ENCODE measurements at regions not wholly inside any gene's neighbourhood (a gene's known extent, or its start where the extent isn't known, plus 50 kb on each side); places are given as distances from the start of the nearest gene placed in this dataset.

DNA sequence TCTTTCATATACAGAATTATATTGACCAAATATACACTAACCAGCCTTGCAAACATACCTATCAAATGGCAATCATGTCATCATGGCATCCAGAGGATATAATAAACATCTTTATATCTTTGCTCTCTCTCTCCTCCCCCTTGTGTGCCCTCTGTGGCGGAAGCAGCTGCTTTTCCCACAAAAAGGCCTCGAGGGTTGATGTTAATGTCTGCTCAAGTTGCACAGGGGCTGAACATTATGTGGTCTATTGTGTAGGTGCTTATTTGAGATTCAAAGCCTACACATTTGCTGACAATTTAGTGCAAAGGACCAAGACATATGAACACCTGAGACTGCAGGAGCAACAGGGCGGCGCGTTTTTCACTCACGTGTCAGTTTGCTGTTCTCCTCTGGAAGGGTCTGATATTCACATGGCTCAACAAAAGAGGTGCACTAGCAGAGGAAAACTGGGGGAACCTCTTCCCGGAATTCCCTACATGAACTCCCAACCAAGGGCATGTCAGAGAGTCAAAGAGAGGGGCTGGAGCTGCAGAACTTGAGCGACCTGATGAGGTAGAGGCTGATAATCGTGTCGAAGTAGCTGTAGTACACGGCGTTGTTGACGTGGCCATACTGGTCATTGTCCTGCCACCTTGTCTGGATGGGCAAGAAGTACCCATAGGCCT, 138.8 kb downstream of the RCN1 start:
- Histone ChIP-seq H2AFZ (ENCODE audit: low read depth, low read length) (no peak overlapping the region), H4K20me1 (replicated peaks; ENCODE audit: control insufficient read depth, insufficient read depth, low read length) (no peaks in the 10 kb centered on the region), H3K79me2 (ENCODE audit: control insufficient read depth, insufficient read depth, low read length) (no peaks in the 10 kb centered on the region), H3K4me1 (replicated peaks in 1 of 2; ENCODE audit: control insufficient read depth in 2 of 2, insufficient read depth in 2 of 2, low read length in 2 of 2) (no peaks in the 10 kb centered on the region), H3K9me1 (ENCODE audit: control insufficient read depth, insufficient read depth, low read length) (no peaks in the 10 kb centered on the region), H3K36me3 (ENCODE audit: control insufficient read depth, insufficient read depth, low read length) (no peaks in the 10 kb centered on the region), H3K9me3 (replicated peaks; ENCODE audit: control insufficient read depth, insufficient read depth, low read depth, low read length) (no peaks in the 10 kb centered on the region), H3K4me2 (ENCODE audit: insufficient read depth, low read length) (no peak overlapping the region), H3K27me3 (ENCODE audit: control insufficient read depth in 2 of 2, insufficient read depth in 2 of 2, low read length in 2 of 2) (peaks cover 2 to 16% of the 10 kb centered on the region in 2 experiments; a peak in 4 of 5 replicates), H3K4me3 (no peak overlapping the region), H3K9ac (ENCODE audit: insufficient read depth in 1 of 2, low read depth in 2 of 2, low read length in 2 of 2) (no peak overlapping the region), H3K27ac (ENCODE audit: extremely low read depth, low read depth, low read length) (no peak overlapping the region)
- BruUV-seq (replicated peaks): no TSS peak
- CTCF ChIA-PET (ENCODE audit: low intra/inter-chr PET ratio): no interaction called here
- no peak for DNase-seq (ENCODE audit: extremely low read depth in 1 of 4, low spot score in 3 of 4)
- in situ Hi-C loops (cut with MboI) (no loop called here), intact Hi-C loops (cut with micrococcal nuclease) (no loop called here)
- POLR2A ChIA-PET: interaction anchor here (0.6 to 1.5 kb wide), 3 partner anchors 13 to 105 kb away, joined by 3 to 4 read pairs (median 3); no protein-coding TSS in a partner anchor
- FAIRE-seq: no peak
- ATAC-seq: no peak
- no peak for TF ChIP-seq SMAD4 (CRISPR knock-in tag; conservative IDR thresholded peaks at IDR 0.05)
- TF ChIP-seq, protein P1, sequence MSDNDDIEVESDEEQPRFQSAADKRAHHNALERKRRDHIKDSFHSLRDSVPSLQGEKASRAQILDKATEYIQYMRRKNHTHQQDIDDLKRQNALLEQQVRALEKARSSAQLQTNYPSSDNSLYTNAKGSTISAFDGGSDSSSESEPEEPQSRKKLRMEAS (CRISPR knock-in tag; IDR thresholded peaks at IDR 0.05): no peak
- no peak for TF ChIP-seq TBP (optimal IDR thresholded peaks at IDR 0.05; ENCODE audit: low read depth, low read length)
- TF ChIP-seq, protein P2, sequence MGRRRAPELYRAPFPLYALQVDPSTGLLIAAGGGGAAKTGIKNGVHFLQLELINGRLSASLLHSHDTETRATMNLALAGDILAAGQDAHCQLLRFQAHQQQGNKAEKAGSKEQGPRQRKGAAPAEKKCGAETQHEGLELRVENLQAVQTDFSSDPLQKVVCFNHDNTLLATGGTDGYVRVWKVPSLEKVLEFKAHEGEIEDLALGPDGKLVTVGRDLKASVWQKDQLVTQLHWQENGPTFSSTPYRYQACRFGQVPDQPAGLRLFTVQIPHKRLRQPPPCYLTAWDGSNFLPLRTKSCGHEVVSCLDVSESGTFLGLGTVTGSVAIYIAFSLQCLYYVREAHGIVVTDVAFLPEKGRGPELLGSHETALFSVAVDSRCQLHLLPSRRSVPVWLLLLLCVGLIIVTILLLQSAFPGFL (CRISPR knock-in tag; IDR thresholded peaks at IDR 0.05): no peak
- no peak for TF ChIP-seq POLR2AphosphoS2 (IDR thresholded peaks at IDR 0.05; ENCODE audit: low read length)
- TF ChIP-seq LARP7 (IDR thresholded peaks at IDR 0.05): no peak
- WGBS (ENCODE audit: insufficient coverage, low coverage, missing lambda C conversion rate): 3% methylated on average over 13 of the region's 13 CpGs

Data from K562 (cell line).